ENCODE measurements at regions not wholly inside any gene's neighbourhood (a gene's known extent, or its start where the extent isn't known, plus 50 kb on each side); places are given as distances from the start of the nearest gene placed in this dataset.

DNA sequence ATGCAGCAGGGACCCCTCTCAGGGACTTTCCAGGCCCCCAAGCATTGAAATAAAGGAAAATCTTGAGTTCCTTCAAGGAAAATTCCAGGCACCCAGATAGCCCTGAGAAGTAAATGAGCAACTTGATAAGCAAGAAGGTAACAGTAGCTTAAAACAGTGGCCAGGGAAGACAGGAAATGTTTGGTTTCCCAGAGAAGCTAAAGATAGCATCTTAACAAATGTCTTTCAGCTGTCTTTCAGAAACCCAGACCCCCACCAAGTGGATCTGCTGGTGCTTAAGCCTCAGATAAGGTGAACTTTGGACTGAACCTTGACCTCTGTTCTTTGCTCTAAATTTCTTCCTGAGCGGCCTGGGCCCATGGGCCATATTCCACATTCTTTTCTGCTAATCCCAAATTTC, 117.8 kb upstream of the CST7 start:
- TF ChIP-seq, protein P1, sequence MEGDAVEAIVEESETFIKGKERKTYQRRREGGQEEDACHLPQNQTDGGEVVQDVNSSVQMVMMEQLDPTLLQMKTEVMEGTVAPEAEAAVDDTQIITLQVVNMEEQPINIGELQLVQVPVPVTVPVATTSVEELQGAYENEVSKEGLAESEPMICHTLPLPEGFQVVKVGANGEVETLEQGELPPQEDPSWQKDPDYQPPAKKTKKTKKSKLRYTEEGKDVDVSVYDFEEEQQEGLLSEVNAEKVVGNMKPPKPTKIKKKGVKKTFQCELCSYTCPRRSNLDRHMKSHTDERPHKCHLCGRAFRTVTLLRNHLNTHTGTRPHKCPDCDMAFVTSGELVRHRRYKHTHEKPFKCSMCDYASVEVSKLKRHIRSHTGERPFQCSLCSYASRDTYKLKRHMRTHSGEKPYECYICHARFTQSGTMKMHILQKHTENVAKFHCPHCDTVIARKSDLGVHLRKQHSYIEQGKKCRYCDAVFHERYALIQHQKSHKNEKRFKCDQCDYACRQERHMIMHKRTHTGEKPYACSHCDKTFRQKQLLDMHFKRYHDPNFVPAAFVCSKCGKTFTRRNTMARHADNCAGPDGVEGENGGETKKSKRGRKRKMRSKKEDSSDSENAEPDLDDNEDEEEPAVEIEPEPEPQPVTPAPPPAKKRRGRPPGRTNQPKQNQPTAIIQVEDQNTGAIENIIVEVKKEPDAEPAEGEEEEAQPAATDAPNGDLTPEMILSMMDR (IDR thresholded peaks at IDR 0.05), result no peak

DNA sequence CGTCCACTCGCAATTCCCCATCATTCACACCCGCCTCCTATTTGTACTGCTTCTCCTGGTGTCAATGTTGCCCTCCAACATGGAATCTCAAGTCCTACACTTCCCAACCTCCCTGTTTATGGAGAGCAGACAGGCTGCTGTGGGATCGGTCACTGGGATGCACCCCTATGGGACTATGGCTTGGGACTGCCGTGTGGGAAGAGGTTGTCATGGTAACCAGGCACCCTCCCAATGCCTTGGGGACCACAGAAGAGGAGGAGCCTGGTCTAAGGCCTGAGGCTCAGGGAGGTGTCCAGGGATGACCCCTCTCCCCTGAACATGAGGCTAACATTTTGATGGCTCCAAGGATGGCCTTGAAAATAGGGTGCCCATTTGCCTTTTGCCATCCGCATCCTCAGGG, 116.6 kb upstream of the CST7 start:
- TF ChIP-seq, protein P1 (IDR thresholded peaks at IDR 0.05), result no peak

DNA sequence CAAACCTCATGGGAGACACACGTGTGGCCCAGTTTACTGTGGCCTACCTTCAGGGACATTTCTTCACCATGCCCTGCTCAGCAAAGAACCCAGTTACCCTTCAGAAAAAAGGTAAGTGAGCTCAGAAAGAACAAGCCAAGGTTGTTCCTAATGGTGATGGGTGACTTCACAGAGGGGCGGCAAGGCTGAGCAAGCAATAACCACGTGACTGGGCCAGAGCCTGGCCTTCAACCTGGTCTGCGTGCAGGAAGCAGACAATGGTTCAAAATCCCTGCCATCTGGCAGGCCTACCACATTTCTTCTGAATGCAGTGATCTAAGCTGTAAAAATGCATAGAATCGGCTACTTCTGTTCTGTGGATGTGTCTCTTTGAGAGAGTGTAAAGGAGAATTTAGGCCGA, 115.5 kb upstream of the CST7 start:
- TF ChIP-seq, protein P1 (IDR thresholded peaks at IDR 0.05), result no peak

DNA sequence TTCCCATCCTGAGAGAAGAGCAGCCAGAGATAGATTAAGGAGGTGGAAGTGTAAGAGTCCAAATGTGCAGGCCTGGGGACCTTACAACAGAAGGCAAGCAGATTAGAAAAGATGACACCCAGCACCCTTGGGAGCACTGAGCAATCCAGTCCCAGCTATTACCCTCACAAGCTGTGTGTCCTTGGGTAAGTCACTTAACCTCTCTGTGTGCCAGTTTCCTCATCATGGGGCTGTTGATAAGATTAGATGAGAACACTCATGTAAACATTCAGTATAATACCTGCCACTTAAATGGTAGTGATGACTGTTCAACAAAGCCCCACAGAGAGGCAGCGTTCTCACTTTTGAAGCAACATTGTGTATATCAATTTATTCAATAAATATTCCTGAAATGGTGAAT, 114.8 kb upstream of the CST7 start:
- TF ChIP-seq, protein P1 (IDR thresholded peaks at IDR 0.05), result no peak

DNA sequence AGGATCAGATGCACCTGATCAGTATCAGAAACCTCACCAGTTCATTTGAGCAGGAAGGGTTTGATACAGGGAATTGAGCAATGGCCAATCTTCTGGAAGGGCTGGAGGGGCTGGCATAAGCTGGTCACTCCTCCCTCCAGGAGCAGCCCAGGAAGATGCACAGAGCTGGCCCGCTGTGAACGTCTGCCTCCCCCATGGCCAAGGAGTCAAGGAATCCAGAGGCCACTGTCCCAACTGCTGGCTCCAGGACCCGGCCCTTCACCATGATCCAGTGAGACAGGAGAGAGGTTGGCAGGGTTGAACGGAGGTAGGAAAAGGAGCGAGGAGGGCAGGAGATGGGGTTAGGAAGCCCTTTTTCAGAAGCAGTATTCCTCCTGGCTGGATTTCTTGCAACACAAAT, 113.9 kb upstream of the CST7 start:
- TF ChIP-seq, protein P1 (IDR thresholded peaks at IDR 0.05), result no peak

DNA sequence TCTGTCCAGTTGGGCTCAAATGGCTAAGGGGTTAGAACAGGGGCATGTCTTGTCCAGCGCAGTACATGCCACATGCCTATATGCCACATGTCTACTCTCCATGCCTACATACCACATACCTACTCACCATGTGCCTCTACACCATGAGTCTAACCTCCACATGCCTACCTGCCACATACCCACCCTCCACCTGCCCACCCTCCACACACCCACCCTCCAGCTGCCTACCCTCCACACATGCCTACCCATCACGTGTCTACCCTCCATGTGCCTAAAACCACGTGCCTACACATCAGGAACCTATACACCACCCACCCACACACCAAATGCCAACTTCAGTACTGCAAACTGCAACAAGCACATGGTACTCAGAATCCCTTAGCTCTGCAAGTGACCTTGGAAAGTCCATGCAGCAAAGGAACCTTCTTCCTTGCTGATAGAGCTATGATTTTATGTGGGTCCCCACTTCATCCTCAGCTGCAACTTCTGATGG, 113.0 kb upstream of the CST7 start:
- TF ChIP-seq, protein P1 (IDR thresholded peaks at IDR 0.05), result no peak

DNA sequence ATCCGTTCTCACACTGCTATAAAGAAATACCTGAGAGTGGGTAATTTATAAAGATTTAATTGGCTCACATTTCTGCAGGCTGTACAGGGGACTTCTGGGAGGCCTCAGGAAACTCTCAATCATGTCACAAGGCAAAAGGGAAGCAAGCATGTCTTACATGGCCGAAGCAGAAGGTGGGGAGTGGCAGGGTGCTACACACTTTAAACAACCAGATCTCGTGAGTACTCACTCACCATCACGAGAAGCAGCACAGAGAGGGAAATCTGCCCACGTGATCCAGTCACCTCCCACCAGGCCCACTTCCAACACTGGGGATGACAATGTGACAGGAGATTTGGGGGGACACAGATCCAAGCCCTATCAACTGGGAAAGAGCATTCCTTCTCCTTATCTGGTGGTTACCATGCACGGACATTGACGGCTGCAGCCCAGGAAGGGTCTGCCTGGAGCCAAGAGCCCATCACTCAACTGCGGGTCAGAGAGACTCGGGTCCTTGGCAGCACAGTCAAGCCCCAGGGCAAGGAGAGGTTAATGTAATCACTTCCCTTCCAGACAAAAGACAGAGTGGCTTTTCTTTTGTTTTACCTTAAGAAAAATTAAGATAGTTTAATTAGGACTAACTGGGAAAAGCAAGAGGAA, 112.3 kb upstream of the CST7 start:
- TF ChIP-seq, protein P1 (IDR thresholded peaks at IDR 0.05), result no peak

Data from LNCAP (cell line).